GM12874 (cell line): ENCODE measurements at regions not wholly inside any gene's neighbourhood (a gene's known extent, or its start where the extent isn't known, plus 50 kb on each side); places are given as distances from the start of the nearest gene placed in this dataset.

ENCODE experiments used
- CTCF ChIP-seq: IDR thresholded peaks from 2 replicates; pipeline ENCODE4 v1.5.1; 2011; ENCODE audit warnings: low read depth, mild to moderate bottlenecking, control low read depth, low read length, moderate library complexity; ENCODE audit not compliant: insufficient read depth

- TF ChIP-seq CTCF: no peak
Observed at GRCh38 chr3:78079514-78079913, 1039.6 kb downstream of the ROBO2 start.

GRCh38 chr3:78086150-78086549, 1046.3 kb downstream of the ROBO2 start:
- TF ChIP-seq CTCF: no peak

- no peak for TF ChIP-seq CTCF
Observed at GRCh38 chr3:78087134-78087533, 1047.2 kb downstream of the ROBO2 start.

DNA sequence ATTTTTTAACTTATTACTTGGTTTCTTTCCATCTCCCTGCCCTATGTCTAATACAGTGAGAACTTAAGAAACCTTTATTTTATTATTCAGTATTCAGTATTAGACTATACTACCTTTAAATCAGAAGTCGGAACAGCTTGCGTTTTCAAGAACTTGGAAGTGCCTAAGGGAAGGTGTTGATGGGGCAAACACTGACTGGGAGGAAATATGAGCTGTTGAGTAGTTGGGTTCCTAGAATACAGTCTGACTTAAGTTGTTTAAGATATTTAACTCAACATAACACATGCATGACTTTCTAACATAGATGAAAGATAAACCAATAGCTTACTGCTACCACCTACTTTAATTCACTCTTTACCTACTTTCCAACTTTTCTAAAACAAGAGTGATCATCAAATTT, 1048.1 kb downstream of the ROBO2 start:
- TF ChIP-seq CTCF: no peak

DNA sequence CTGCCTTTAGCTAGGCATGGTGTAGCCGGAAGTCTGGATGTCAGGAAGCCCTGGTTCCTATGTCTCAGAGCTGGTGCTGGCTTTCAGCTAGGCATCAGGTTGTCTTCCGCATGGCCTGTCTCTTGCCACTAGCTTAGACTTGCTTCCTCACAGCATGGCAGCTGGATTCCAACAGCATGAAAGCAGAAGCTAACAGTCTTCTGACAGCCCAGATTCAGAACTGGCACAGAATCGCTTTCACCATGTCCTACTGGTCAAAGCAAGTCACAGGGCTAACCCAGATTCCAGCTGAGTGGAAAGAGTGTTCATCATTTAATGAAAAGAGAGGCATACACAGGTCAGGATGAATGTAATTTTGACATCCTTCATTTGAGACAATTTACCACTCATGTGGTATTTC, 1050.5 kb downstream of the ROBO2 start:
- no peak for TF ChIP-seq CTCF

- TF ChIP-seq CTCF: no peak
Observed at GRCh38 chr3:78091478-78092119, 1051.7 kb downstream of the ROBO2 start.

DNA sequence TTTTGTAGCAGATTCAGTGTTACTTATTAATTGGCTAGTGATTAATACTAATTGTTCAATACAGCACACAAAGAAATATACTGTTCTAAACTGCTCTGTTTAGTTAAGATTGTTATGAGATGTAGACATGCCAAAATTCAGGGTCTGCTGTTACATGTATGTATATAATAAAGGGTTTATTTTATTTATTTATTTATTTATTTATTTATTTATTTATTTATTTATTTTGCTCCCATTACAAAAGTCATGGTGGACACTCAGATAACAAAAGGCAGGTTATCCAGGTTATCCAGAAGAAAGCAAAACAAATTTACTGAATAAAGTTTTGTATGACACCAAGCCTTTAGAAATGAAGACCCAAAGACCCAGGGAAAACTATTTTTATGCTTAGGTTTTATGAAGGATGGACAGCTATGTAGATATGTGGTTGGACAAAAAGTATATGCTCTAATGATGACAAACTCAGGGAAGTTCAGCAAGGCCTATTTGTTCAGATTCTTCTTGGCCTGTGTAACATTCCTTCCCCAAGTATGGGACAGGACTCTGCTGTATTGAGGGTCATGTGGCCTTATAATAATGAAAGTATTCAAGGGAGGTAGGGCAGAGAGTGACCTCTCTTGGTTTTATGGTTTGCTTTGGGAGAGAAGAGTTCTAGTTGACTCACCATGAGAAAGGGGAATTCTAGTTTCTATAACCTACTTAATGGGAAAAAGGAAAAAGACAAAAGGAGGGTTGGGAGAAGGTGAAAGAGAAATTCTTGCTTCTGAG, 1056.8 kb downstream of the ROBO2 start:
- TF ChIP-seq CTCF: no peak
